Bone marrow (tissue), 2 donors: ENCODE measurements at regions not wholly inside any gene's neighbourhood (a gene's known extent, or its start where the extent isn't known, plus 50 kb on each side); places are given as distances from the start of the nearest gene placed in this dataset.
"Not testable (repeated sequence)": the region's sequence is repeated elsewhere in the genome, so short reads cannot be mapped to it uniquely, and the experiment has no call there.

Experiments
- DNase-seq, 2 donors: peaks; one replicate each; lab custom pipeline; 2025; lab: John Stamatoyannopoulos, UW

- DNase-seq, result no peak
Measured at GRCh38 chr15:45810201-45810600, 175.4 kb downstream of the SQOR start.

GRCh38 chr15:45812200-45812599 is 177.4 kb downstream of the SQOR start:
- DNase-seq, result no peak

GRCh38 chr15:45817578-45817977 is 182.7 kb downstream of the SQOR start:
- not testable (repeated sequence) for DNase-seq

GRCh38 chr15:45821390-45821789 is 186.6 kb downstream of the SQOR start:
- no peak for DNase-seq

- not testable (repeated sequence) for DNase-seq
Measured at GRCh38 chr15:45822968-45823367, 188.1 kb downstream of the SQOR start.

- DNase-seq, result no peak
Measured at GRCh38 chr15:45827275-45827674, 192.4 kb downstream of the SQOR start.

- no peak for DNase-seq
Measured at GRCh38 chr15:45827766-45828165, 192.9 kb downstream of the SQOR start.

- DNase-seq, result no peak
Measured at GRCh38 chr15:45829336-45830153, 194.7 kb downstream of the SQOR start.

GRCh38 chr15:45831787-45832186 is 197.0 kb downstream of the SQOR start:
- DNase-seq, result no peak

GRCh38 chr15:45834622-45835021 is 199.8 kb downstream of the SQOR start:
- no peak for DNase-seq

- DNase-seq, result no peak
Measured at GRCh38 chr15:45842151-45842550, 207.3 kb downstream of the SQOR start.

GRCh38 chr15:45847645-45848044 is 212.8 kb downstream of the SQOR start:
- no peak for DNase-seq

- DNase-seq, result no peak
Measured at GRCh38 chr15:45849136-45849535, 214.3 kb downstream of the SQOR start.

GRCh38 chr15:45854455-45855202 is 219.8 kb downstream of the SQOR start:
- DNase-seq, result no peak

GRCh38 chr15:45855210-45855906 is 220.5 kb downstream of the SQOR start:
- DNase-seq, result no peak

- no peak for DNase-seq
Measured at GRCh38 chr15:45855907-45856579, 221.2 kb downstream of the SQOR start.

- DNase-seq, result no peak
Measured at GRCh38 chr15:45857291-45857690, 222.5 kb downstream of the SQOR start.

GRCh38 chr15:45858491-45858890 is 223.7 kb downstream of the SQOR start:
- no peak for DNase-seq

- no peak for DNase-seq
Measured at GRCh38 chr15:45862034-45862433, 227.2 kb downstream of the SQOR start.

GRCh38 chr15:45863881-45864580 is 229.2 kb downstream of the SQOR start:
- DNase-seq, result no peak

GRCh38 chr15:45866616-45867015 is 231.8 kb downstream of the SQOR start:
- no peak for DNase-seq

GRCh38 chr15:45867281-45867680 is 232.5 kb downstream of the SQOR start:
- no peak for DNase-seq
